ENCODE measurements at regions not wholly inside any gene's neighbourhood (a gene's known extent, or its start where the extent isn't known, plus 50 kb on each side); places are given as distances from the start of the nearest gene placed in this dataset.
"Not testable (repeated sequence)": the region's sequence is repeated elsewhere in the genome, so short reads cannot be mapped to it uniquely, and the experiment has no call there.

DNA sequence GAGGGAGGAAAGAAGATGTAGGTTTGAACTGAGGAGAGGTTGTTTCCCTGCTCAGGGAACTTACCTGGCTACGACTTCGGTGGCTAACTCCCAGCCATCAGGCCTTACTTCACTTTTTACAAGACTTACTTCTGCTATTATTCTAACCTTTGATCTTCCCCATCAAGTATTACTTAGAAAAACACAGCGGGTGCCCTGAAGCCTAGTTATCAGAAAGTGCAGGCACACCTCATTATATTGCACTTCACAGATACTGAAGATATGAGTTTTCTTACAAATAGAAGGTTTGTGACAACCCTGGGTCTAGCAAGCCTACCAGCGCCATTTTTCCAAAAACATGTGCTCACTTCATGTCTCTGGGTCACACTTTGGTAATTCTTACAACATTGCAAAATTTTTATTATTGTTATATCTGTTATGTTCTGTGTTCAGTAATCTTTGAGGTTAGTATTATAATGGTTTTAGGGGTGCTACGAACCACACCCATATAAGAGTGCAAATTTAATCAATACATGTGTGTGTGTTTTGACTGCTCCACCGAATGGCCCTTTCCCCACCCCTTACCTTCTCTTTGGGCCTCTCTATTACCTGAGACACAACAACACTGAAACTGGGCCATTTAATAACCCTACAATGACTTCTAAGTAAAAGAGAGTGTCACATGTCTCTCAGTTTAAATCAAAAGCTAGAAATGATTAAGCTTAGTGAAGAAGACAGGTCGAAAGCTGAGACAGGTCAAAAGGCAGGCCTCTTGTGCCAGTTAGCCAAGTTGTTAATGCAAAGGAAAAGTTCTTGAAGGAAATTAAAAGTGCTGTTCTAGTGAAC lies 2102.7 kb upstream of the WWC1 start:
- intact Hi-C loops (cut with micrococcal nuclease): no loop called here

DNA sequence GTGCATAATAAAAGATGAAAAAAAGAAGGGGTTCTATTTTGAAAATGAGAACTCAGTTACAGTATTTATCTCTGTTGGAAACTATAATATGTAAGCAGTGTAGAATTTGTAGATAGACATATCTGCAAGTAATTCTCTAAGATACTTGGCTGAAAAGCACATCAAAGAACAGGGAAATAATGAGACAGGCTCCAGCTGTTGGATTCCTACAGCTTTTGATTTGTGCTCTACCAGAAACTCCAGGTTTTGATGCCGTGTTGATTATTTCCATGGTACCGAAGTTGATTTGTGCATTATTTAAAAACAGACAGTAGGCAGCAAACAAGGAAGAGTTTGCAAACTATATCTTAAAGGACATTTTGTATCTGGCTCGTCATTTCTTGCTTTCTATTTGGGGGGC lies 2098.7 kb upstream of the WWC1 start:
- intact Hi-C loops (cut with micrococcal nuclease): no loop called here

DNA sequence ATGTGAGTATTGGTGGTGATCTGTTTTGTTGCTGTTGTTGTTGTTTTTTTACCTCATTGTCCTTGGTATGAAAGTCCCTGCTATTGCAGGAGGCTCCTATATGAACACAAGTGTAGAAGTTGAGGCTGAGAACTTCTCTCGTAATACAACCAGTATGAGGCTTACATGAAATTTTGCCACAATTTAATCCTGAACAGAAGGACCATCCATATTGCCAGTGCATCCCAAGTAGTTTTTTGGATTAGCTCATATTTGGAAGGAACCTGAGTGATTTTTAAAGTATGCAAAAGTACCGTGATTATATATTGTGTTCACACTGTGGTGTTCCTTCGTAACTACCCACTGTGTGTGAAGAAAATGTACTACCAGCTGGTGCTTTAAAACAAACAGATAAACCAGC lies 2095.5 kb upstream of the WWC1 start:
- intact Hi-C loops (cut with micrococcal nuclease): no loop called here

DNA sequence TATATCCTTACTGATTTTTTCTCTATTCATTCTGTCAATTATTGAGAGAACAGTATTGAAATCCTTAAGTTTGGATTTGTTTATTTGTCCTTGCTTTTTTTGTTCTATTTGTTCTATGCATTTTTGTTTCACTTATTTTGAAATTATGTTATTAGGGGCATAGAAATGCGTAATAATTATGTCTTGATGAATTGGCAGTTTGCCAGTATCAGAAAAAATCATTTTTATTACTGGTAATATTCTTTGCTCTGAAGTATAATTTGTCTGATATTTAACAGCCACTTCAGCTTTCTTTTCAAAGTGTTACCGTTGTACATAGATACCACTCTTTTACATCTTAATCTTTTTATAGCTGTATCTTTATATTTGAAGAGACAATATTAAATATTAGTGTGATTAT lies 2090.9 kb upstream of the WWC1 start:
- intact Hi-C loops (cut with micrococcal nuclease): no loop called here

DNA sequence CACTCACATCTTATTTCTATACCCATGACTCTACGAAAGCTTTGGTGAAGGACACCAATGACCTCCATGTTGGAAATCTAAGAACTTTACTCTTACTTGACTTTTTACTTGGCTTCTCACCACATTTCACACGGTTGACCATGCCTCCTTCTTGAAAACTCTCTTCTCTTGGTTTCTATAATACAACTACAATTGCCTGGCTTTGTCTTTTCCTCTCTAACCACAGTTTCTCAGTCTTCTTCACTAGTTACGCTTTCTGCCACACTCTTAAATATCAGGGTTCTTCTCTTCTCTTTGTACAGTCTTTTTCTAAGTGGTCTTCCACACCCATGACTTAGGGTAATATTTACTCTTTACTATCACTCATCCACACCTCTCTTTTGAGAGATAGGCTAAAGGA lies 2079.8 kb upstream of the WWC1 start:
- intact Hi-C loops (cut with micrococcal nuclease): no loop called here

DNA sequence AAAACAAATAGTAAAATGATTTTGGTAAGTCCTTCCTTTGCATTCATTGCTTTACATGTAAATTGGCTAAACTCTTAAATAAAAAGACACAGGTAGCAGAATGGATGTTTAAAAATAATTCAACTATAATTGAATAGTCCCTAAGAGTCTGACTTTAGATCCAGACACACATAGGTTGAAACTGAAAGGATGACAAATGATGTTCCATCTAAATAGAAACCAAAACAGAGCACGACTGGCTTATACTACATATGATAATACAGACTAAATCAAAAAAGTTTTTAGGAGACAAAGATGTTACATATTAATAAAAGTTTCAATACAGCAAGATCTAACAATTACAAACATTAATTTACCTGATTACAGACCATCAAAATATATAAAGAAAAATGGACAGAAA lies 2055.1 kb upstream of the WWC1 start:
- intact Hi-C loops (cut with micrococcal nuclease): no loop called here

DNA sequence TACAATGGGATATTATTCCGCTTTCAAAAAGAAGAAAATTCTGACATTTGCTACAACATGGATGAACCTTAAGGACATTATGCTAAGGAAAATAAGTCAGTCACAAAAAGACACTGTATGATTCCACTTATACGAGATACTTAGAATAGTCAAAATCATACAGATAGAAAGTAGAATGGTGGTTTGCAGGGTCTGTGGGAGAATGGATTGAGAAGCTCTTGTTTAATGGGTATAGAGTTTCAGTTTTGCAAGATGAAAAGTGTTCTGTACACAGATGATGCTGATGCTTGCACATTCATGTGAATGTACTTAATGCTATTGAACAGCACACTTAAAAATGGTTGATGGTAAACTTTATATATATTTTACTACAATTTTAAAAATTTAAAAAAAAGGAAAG lies 2050.7 kb upstream of the WWC1 start:
- intact Hi-C loops (cut with micrococcal nuclease): no loop called here

DNA sequence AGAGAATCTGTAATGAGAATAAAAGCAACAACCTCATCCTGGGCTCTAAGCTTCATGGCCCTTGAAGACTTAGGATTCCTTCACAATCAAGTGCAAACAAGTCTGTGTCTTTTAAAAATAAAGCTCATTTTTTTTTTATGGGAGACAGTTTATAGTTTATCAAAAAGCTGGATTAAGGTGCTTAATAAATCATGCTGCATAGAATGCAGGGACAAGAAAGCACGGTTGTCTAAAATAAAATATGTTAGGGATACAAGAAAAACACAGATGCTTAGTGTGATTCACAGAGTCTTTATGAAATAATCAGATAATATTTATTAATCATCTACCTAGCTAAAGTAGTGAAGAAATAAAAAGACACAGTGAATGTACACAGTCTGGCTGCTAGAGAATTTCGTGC lies 2045.9 kb upstream of the WWC1 start:
- intact Hi-C loops (cut with micrococcal nuclease): no loop called here

DNA sequence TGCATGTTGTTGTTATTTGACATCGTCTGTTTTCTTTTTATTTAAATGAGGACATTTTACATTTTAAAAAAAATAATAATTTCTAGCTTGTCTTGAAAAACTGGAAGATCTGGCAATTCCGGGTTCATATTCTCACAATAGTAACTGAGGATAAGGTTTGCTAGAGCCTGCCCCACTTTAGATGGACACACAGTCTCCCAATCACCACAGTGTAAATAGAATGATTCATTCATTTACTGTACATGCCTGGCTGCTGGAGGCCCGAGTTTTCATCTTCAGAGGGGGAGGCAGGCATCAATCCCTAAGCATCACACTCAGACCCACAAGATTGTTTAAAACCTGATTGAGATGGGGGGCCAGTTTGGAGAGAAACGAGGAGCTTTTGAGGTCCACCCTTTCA lies 2039.7 kb upstream of the WWC1 start:
- intact Hi-C loops (cut with micrococcal nuclease): no loop called here

DNA sequence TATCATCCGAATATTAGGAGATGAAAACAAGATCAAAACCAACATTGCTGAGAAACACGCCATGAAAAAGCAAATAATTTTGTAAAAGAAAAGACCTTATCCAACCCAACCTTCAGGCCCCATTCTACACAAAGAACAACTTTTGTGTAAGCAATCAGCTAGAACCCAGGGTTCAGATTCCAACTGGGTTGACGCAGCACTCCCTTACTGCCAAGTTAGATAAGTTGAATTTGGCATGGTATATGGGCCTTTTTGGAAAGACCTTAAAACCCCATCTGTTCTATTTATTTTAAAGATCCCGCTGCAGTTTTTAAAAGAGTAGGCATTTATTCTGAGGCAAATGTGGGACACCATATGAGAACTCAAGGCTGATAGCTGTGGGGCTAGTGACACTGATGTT lies 2033.8 kb upstream of the WWC1 start:
- intact Hi-C loops (cut with micrococcal nuclease): no loop called here

DNA sequence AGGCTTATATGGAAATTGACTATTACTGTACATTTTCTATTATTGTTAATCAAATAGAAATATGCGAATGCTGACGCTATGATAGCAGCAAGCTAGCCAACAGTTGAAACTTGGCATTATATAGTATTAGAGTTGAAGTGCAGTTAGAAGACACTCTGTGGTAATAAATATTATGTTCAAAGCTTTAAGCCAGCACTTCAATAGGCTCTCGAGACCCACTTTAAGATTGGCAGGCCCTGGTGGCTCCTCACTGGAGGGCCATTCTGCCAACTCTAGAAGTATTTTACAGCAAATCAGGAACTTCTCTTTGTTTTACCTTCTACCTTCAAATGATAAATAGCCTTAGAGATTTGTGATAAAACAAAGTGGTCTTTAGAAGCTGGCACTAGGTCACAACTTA lies 2029.0 kb upstream of the WWC1 start:
- intact Hi-C loops (cut with micrococcal nuclease): no loop called here

DNA sequence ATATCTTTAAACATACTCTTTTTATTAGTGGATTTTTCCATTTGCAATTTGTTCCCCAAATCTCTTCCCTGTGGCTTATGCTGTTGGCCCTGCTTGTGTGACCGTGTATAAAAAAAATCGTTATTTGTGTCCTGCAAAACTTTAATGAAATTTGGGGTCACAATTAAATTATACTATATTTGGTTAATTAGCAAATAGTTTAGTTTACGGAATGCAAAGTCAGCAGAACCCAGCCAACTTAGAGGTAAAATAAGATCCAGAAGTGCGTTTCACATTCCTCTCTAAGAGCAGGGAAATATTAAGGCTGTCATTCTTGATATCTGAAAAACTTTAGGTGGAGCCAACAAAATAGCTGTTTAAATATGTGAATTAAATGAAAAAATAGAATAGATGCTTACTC lies 2023.5 kb upstream of the WWC1 start:
- intact Hi-C loops (cut with micrococcal nuclease): no loop called here

DNA sequence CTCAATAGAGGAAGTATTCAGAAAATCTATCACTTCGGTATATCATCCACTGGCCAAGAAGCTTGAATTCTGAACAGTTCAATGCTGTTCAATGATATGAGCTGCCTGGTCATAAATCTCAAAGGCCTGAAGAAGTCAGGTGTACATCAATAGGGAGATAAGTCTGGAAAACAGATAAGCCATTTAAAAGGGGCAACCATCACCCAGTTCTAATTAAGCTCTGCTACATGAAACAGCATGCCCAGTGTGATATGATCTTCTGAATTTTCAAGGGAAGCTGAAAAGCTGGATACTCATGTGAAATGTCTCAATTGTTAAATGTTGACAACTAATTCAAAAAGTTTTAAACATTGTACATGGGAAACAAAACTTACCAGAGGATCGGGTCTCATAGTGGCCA lies 2020.7 kb upstream of the WWC1 start:
- intact Hi-C loops (cut with micrococcal nuclease): no loop called here

DNA sequence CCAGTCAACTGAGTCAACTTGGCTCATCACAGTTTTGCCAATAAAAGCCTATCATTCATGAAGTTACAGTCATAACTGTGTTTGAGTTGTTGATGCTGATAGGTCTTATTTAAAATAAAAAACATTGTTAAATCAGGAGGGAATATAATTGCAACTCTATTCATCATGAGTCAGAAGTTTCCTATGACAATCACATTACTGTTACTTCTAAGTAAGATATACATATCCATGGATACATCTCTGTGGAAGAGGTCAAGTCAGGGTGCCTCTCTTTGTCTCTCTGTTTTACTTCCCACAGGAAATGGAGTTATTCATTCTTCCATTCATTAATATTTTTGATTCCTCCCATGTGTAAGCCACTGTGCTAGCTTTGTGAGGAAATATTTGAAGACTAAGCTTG lies 2015.4 kb upstream of the WWC1 start:
- intact Hi-C loops (cut with micrococcal nuclease): no loop called here

DNA sequence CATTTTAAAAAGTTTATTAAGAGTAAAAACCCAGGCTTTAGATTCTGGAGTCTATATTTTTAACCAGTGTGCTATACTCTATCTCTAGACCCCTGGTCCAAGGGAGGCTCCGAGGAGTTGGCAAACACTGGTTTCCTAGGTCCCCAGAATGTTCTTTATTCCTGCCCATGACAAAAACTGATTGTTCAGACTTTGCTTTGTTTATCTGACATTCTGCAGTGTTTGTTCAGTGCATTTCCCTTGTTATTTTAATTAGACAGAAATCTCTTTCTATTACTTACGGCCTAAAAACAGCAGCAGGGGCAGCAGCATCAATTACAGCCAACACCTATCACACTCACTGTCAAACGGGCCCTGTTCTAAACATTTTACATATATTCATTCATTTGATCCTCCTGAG lies 2011.6 kb upstream of the WWC1 start:
- intact Hi-C loops (cut with micrococcal nuclease): no loop called here

DNA sequence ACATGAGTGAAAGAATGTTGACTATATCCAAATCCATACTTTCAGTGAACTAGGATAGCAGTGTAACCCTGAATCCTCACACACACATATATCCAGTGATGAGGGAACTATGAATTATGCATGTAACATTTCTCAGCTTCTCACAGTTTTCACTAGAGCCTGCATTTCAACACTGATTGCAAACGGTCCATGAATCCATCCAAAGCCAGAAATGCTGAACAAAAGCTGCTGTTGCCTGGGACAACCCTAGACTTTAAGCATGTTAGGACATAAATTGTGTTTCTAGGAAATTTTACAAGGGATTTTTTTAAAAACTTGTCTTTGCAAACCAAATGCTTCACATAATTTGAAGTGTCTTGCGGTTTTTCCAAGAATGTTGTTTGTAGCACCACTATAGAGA lies 2010.0 kb upstream of the WWC1 start:
- intact Hi-C loops (cut with micrococcal nuclease): no loop called here

DNA sequence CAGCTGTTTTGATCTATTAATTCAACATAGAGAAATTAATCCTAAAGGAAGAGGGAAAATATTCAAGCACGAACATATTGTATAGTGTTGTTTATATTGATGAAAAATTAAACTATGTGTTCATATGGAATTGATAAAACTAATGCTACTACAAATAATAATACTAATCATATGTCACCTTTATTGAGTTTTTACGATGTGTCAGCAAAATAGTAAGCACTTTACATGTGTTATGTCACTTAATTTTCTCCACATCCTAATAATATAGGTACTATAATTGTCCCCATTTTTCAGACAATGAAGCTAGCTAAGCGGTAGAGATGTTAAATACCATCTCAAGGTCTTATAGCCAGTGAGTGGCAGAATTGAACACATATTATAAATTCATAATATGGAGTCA lies 2008.5 kb upstream of the WWC1 start:
- intact Hi-C loops (cut with micrococcal nuclease): no loop called here

DNA sequence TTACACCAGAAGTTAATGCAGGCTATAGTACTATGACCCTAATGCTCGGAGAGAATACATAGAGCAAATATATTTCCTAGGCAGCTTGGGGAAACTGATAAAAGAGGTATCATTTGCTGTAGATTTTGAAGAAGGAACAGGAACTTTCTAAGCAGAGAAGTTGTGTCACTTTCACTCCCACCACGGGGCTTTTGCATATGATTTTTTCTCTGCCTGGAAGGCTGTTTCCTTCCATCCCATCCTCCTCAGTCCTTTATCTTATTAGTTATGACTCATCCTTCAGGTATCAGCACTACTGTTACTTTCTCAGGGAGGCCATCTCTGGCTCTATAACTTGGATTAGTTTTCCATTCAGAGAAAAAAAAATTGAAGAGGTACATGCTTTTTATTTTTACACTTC lies 2006.1 kb upstream of the WWC1 start:
- intact Hi-C loops (cut with micrococcal nuclease): no loop called here

DNA sequence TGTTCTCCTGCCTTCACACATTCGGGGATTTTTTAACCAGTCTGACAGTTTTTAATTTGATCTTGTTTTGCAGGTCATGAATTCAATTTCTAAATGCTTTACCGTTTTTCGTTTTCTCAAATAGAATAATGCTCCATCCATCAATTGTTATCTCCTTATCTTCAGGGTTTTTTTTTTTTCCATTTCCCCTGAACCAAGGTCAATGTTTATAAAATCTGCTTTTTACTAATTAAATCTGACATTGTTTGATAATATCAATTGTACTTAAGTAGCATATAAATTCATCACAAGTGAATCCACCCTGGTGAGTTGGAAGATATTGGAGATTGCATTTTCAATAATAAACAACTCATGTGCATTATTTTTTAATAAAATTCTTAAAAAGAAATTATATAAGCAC lies 2004.6 kb upstream of the WWC1 start:
- intact Hi-C loops (cut with micrococcal nuclease): no loop called here

DNA sequence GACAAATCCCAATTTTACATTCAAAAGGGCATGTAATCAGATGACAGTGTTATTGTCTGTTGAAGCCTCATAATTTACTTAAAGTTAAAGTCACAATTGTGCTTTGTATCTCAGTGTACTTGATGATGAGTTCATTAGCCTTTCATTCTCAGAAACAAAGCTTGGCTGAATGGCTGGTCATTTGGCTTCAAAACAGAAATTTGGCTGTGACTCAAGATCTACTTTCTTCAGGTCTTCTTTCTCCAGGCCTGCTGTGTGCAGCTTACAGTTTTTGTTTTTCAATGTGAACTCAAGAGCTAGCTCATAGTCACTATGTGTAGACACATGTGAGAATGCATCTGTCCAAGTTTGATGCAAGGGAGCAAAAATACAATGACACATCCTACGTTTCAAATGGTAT lies 2003.6 kb upstream of the WWC1 start:
- intact Hi-C loops (cut with micrococcal nuclease): no loop called here

DNA sequence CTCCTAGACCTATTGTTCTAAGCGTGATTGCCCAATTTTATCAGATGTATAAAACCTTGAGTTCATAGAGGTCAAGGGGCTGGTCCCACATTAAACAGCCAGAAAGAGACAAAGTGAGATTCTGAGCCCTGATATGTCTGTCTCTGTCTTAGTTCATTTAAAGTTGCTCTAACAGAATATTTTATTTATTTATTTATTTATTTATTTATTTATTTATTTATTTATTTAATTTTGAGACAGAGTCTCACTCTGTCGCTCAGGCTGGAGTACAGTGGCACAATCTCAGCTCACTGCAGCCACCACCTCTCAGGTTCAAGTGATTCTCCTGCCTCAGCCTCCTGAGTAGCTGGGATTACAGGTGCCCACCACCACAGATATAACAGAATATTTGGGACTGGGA lies 1999.6 kb upstream of the WWC1 start:
- intact Hi-C loops (cut with micrococcal nuclease): not testable (repeated sequence)

DNA sequence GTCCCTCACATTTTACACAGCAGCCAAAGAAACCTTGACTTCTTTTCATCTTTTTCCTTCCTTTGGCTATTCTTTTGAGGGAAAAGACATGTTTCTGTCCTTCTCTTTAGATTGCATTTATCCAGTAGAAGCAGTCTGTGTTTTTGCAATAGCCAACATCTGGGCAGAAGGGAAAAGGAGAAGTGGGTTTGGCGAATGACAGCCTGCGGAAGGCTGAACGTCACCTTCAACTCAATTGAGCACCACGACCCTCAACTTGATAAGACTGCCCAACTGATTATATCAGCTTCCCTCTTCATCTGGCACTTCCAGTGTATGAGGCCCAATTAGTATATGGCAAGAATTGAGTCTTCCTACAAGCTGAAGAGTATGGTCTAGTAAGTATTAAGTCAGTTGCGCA lies 1997.6 kb upstream of the WWC1 start:
- intact Hi-C loops (cut with micrococcal nuclease): no loop called here

DNA sequence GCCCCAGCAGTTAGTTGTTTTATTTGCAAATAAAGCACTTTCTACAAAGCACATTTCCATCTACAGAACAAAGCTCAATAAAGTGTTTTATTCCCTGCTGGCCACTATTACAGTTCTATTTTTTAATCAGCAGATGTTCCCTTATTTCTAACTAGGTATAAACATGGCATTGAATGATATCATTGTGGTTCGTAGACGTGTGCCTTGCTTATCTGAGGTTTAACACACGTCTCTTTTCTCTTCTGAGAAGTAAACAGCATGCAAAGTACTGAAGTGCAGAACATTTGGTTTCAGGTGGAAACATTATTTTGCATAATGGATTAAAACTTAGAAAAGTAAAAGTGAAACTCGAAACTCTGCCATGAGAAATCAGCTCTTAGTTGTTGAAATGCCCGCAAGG lies 1989.3 kb upstream of the WWC1 start:
- intact Hi-C loops (cut with micrococcal nuclease): no loop called here

DNA sequence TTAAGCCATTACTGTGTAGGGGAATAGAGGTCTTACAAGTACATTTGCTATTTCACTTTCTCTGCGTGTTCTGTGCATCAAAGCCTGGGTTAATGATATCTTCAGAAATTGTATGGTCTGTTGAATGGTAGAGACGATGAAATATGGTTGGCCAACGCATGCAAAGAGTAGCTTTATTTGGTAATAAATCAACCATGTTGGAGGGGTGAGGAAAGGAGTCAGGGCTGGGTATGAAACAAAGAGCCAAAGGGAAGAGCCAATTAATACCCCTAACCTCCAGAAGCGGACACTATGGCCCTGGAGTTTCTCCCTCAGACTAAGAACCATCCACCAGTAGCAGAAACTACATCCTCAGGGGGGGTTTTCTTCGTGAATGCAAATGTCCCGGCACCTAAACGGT lies 1974.0 kb upstream of the WWC1 start:
- intact Hi-C loops (cut with micrococcal nuclease): no loop called here

All from T-helper 1 cell treated with Interleukin-12 subunit alpha and Interleukin-12 subunit beta and Interleukin-4 antibody, amounts not matched to agents 30 ng/mL and 1 ng/mL, for 36 hours (primary cell).